Endothelial cell (in vitro differentiated cells): ENCODE measurements at regions not wholly inside any gene's neighbourhood (a gene's known extent, or its start where the extent isn't known, plus 50 kb on each side); places are given as distances from the start of the nearest gene placed in this dataset.

Experiments
- DNase-seq: peaks from one replicate; pipeline ENCODE4 v3.0.0; 2021; ENCODE audit warnings: low spot score
- H3K27ac Mint-ChIP-seq: one replicate; pipeline ENCODE4 v1.8.0; 2021; ENCODE audit warnings: mixed read lengths, inconsistent platforms; ENCODE audit not compliant: unreplicated experiment
- H3K27me3 Mint-ChIP-seq: one replicate; pipeline ENCODE4 v1.8.0; 2021; ENCODE audit warnings: mild to moderate bottlenecking, moderate library complexity, mixed read lengths, inconsistent platforms; ENCODE audit not compliant: unreplicated experiment
- H3K36me3 Mint-ChIP-seq: one replicate; pipeline ENCODE4 v1.8.0; 2021; ENCODE audit warnings: mild to moderate bottlenecking, low read depth, mixed read lengths, inconsistent platforms; ENCODE audit not compliant: unreplicated experiment
- H3K4me1 Mint-ChIP-seq: one replicate; pipeline ENCODE4 v1.8.0; 2021; ENCODE audit warnings: mild to moderate bottlenecking, mixed read lengths, inconsistent platforms; ENCODE audit not compliant: unreplicated experiment
- H3K4me3 Mint-ChIP-seq: one replicate; pipeline ENCODE4 v1.8.0; 2021; ENCODE audit warnings: mild to moderate bottlenecking, mixed read lengths, inconsistent platforms; ENCODE audit not compliant: unreplicated experiment
- H3K9me3 Mint-ChIP-seq: one replicate; pipeline ENCODE4 v1.8.0; 2021; ENCODE audit warnings: mixed read lengths, inconsistent platforms; ENCODE audit not compliant: unreplicated experiment
- CTCF ChIP-seq: fragments of 200-600 bp; sonication (generic); IDR thresholded peaks from one replicate; pipeline ENCODE4 v1.5.0; 2021; ENCODE audit warnings: antibody characterized with exemption; ENCODE audit not compliant: unreplicated experiment

GRCh38 chr5:111641533-111642233 is 115.3 kb downstream of the NREP start:
- no peak for DNase-seq

GRCh38 chr5:111639912-111640311 is 117.1 kb downstream of the NREP start:
- no peak for TF ChIP-seq CTCF
- no peak overlapping the region for H3K27ac Mint-ChIP-seq
- peaks cover 17% of the 10 kb centered on the region for H3K36me3 Mint-ChIP-seq
- DNase-seq = no peak
- H3K27me3 Mint-ChIP-seq = peaks cover 8% of the 10 kb centered on the region
- H3K4me1 Mint-ChIP-seq = no peaks in the 10 kb centered on the region
- H3K4me3 Mint-ChIP-seq = no peak overlapping the region
- H3K9me3 Mint-ChIP-seq = peaks cover 12% of the 10 kb centered on the region

More at GRCh38 chr5:111641533-111642233, 115.3 kb downstream of the NREP start:
- Mint-ChIP-seq H3K9me3 (peaks cover 12% of the 10 kb centered on the region), H3K4me1 (no peaks in the 10 kb centered on the region), H3K27ac (no peak overlapping the region), H3K27me3 (peaks cover 8% of the 10 kb centered on the region), H3K4me3 (no peak overlapping the region), H3K36me3 (peaks cover 17% of the 10 kb centered on the region)
- no peak for TF ChIP-seq CTCF

DNA sequence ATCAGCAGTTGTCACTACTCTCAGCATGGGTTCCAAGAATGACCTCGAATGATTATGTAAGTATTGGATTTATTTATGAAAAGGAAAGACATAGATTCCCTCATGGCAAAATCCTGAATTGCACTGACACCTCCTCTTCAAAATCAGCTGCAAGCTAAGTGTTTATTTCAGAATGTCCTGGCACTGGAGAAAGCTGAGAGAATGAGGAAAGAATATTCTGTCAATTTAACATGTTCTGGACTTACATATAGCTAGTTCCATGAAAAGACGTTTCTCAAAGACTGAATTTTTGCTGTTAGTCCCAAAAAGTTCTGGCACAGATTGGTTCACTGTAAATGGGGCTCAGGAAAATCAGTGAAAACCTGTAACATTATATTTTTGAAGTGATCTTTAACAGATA is 120.3 kb downstream of the NREP start:
- peaks cover 8% of the 10 kb centered on the region for H3K4me1 Mint-ChIP-seq
- H3K9me3 Mint-ChIP-seq = peaks cover 12% of the 10 kb centered on the region
- peaks cover 17% of the 10 kb centered on the region for H3K36me3 Mint-ChIP-seq
- no peak overlapping the region for H3K27ac Mint-ChIP-seq
- DNase-seq = no peak
- H3K27me3 Mint-ChIP-seq = peaks cover 8% of the 10 kb centered on the region
- no peak overlapping the region for H3K4me3 Mint-ChIP-seq
- TF ChIP-seq CTCF = no peak

DNA sequence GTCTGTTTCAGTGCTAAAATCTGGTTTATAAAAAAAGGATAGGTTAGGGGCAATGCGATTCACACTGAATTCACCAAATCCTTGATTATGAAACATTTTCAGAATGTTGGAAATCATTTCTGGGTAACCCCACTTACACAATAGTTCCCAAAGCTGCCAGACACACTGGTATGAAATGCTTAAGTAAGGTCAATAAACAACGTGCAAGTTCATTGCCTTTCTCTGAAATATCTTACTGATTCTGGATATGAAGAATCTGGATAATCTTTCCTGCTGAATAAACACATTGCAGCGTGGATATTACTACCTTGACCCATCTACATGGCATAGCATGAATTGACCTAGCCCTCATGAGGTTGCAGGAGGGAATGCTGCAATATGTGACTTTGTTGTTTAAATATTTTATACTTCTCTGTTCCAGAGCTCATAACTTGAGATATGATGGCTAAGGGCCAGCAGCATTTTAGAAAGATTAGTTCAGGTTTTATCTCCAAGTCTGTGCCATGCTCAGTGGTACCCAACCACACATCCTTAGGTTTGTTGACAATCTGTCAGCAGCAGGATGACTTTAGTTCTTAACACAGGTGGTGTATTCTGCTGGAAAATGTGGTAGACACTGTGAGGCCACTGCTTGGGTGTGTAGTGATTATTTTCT is 121.0 kb downstream of the NREP start:
- peaks cover 8% of the 10 kb centered on the region for H3K4me1 Mint-ChIP-seq
- H3K4me3 Mint-ChIP-seq = no peak overlapping the region
- no peak for TF ChIP-seq CTCF
- DNase-seq = no peak
- peaks cover 12% of the 10 kb centered on the region for H3K9me3 Mint-ChIP-seq
- H3K36me3 Mint-ChIP-seq = peaks cover 17% of the 10 kb centered on the region
- H3K27ac Mint-ChIP-seq = no peak overlapping the region
- peaks cover 8% of the 10 kb centered on the region for H3K27me3 Mint-ChIP-seq
